Fibroblast of villous mesenchyme (primary cell): ENCODE measurements at regions not wholly inside any gene's neighbourhood (a gene's known extent, or its start where the extent isn't known, plus 50 kb on each side); places are given as distances from the start of the nearest gene placed in this dataset.

Experiments used
- DNase-seq: peaks from one replicate; pipeline ENCODE4 v3.0.0-alpha.2; 2010; ENCODE audit warnings: low read depth
- H3K4me3 ChIP-seq: 2 replicates; pipeline ENCODE4 v1.5.1; 2011; ENCODE audit warnings: low read depth, mild to moderate bottlenecking, low read length
- TF ChIP-seq, protein P1 (sequence below): IDR thresholded peaks from 2 replicates; pipeline ENCODE4 v1.5.1; 2012; ENCODE audit warnings: low read depth, mild to moderate bottlenecking, low read length; ENCODE audit not compliant: insufficient read depth

DNA sequence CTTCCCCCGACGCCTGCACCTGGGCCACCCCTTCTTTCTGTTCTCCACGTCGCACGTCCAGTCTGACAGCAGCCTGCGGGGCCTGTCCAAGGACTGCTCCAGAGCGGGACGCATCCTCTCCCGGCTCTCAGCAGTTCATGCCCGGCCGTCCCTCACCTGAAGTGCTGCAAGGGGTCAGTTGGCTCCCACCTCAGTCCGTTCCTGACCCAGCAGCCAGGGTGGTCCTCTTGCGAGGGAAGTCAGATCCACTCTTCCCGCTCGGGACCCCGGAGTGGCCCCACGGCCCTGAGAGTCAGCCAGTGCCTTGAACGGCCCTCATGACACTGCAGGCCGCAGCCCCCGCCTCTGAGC lies 249.7 kb upstream of the IRX4 start:
- TF ChIP-seq, protein P1, sequence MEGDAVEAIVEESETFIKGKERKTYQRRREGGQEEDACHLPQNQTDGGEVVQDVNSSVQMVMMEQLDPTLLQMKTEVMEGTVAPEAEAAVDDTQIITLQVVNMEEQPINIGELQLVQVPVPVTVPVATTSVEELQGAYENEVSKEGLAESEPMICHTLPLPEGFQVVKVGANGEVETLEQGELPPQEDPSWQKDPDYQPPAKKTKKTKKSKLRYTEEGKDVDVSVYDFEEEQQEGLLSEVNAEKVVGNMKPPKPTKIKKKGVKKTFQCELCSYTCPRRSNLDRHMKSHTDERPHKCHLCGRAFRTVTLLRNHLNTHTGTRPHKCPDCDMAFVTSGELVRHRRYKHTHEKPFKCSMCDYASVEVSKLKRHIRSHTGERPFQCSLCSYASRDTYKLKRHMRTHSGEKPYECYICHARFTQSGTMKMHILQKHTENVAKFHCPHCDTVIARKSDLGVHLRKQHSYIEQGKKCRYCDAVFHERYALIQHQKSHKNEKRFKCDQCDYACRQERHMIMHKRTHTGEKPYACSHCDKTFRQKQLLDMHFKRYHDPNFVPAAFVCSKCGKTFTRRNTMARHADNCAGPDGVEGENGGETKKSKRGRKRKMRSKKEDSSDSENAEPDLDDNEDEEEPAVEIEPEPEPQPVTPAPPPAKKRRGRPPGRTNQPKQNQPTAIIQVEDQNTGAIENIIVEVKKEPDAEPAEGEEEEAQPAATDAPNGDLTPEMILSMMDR = no peak
- DNase-seq = no peak
- H3K4me3 ChIP-seq = no peak overlapping the region

DNA sequence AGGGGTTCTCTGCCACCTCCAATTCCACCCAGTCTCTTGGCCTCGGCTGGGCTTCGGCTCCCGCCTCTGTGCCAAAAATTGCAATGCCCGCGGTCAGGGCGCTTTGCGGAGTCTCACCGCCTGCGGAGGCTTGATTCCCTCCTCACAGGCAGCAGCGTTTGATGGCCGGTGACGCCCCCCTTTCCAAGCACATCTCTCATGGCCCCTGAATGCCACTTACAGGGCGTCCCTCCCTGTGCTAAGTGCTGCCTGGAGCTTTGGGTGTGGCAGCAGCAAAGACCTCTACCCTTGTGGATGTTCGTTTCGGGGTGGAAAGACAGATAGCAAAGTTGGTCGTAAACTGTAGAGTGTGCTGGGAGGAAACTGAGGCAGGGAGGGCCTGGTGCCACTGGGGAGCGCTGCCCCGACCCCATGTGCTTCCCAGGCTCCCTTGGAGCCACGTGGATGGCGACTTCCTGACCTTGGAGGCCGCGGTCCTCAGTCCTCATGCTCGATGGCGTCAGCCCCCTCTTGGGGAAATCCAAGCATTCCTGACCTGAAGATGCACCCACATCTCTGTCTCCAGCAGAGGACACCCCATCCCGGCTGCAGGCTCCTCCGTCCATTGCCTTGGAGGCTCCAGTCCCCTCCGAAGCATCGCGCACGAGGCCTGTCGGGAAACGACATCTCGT lies 249.2 kb upstream of the IRX4 start:
- no peak overlapping the region for H3K4me3 ChIP-seq
- TF ChIP-seq, protein P1 = no peak
- DNase-seq = no peak

GRCh38 chr5:2131196-2131595 lies 248.5 kb upstream of the IRX4 start:
- no peak overlapping the region for H3K4me3 ChIP-seq
- TF ChIP-seq, protein P1 = no peak
- no peak for DNase-seq

GRCh38 chr5:2130361-2130760 lies 247.6 kb upstream of the IRX4 start:
- TF ChIP-seq, protein P1 = no peak
- H3K4me3 ChIP-seq = no peak overlapping the region
- no peak for DNase-seq

DNA sequence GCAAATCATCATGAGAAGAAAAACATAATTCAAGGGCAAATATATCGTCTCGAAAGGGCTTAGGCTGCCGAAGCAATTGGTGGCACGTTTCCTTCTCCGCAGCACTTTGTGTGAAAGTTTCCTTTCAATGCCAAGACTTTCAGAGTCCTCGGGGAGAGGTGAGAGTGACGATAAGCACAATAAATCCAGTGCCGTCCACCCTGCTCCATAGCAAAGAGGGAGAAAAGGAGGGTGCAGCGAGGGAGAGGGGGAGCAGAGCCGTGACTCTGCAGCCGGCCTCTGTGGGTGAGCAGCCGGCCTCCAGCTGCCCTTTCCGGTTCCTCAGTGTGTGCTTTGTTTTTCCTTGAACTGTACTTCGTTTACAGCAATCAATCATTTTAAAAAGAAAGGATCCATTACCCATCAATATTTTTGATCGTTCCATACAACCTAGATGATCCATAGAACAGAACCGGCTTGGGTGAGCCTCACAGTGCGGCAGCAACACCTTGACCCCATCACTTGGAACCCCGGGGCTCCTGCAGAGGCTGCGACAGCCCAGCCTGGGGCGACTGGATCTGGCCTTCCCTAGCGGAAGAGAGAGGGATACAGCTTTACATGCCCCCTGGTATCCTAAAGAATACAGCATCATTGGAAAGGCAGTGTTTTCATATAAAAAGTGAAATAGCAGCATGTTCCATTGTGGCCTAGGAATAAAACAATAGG lies 247.0 kb upstream of the IRX4 start:
- no peak overlapping the region for H3K4me3 ChIP-seq
- TF ChIP-seq, protein P1 = no peak
- peak; percentile 3 for DNase-seq

GRCh38 chr5:2128686-2129355 lies 246.1 kb upstream of the IRX4 start:
- no peak overlapping the region for H3K4me3 ChIP-seq
- no peak for DNase-seq
- TF ChIP-seq, protein P1 = no peak
